Thyroid gland (tissue), 4 donors: ENCODE measurements at regions not wholly inside any gene's neighbourhood (a gene's known extent, or its start where the extent isn't known, plus 50 kb on each side); places are given as distances from the start of the nearest gene placed in this dataset.

Experiments used
- CTCF ChIP-seq, 6 experiments: fragments of 200-600 bp in 3 of 6; fragments of 450-650 bp in 3 of 6; sonication (generic) in 3 of 6; IDR thresholded peaks; one replicate each; pipeline ENCODE4 v1.5.1; 2016 to 2019; ENCODE audit warnings: antibody characterized with exemption in 6 of 6, mild to moderate bottlenecking in 2 of 6, inconsistent platforms in 1 of 6, moderate library complexity in 1 of 6
- POLR2A ChIP-seq, 2 donors: fragments of 450-650 bp; IDR thresholded peaks; one replicate each; pipeline ENCODE4 v1.6.1; 2017; ENCODE audit warnings: antibody characterized with exemption in 2 of 2, mild to moderate bottlenecking in 2 of 2, moderate library complexity in 1 of 2

- no peak for TF ChIP-seq CTCF (IDR thresholded peaks at IDR 0.05)
- no peak for TF ChIP-seq POLR2A (IDR thresholded peaks at IDR 0.05)
Measured at GRCh38 chr17:79395066-79395465, 215.8 kb downstream of the RBFOX3 start.
